ENCODE measurements at regions not wholly inside any gene's neighbourhood (a gene's known extent, or its start where the extent isn't known, plus 50 kb on each side); places are given as distances from the start of the nearest gene placed in this dataset.
"Not testable (repeated sequence)": the region's sequence is repeated elsewhere in the genome, so short reads cannot be mapped to it uniquely, and the experiment has no call there.

DNA sequence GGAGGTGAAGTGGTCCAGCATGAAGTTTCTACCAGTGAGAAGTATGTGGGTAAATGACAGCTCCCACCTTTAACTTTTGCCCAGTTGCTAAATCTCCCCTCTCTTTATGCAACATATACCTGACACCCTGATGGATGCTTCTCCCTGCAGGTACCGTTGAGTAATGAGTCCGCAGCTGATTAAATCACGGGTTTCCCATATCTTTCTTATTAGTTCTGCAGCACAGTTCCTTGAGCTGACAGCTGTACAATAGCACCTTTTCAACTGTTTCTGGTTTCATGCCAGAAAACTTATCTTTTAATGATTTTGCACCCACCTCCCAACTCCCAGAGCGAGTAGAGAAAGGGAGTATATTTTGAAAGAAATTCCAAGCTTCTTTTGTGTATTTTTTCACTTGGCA is 161.0 kb upstream of the TUT7 start:
- no peak for DNase-seq

DNA sequence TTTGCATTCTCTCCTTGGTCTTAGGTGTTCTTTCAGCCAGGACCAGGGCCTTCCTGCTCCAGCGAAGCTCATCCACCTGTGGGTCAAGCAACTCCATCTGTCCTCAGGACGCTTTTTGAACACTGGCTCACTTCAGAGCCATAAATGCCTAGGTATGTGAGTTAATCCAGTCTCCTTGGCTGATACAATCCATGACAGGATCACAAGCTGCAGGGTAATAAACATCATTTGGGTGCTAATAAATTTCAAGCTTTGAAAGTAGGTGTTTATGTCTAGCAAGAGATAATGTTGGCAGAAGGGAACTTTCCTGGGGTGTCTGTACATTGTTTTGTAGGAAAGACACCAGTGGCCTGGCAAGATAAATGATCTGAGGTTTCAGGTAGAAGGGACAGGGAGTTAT is 159.2 kb upstream of the TUT7 start:
- no peak for DNase-seq

DNA sequence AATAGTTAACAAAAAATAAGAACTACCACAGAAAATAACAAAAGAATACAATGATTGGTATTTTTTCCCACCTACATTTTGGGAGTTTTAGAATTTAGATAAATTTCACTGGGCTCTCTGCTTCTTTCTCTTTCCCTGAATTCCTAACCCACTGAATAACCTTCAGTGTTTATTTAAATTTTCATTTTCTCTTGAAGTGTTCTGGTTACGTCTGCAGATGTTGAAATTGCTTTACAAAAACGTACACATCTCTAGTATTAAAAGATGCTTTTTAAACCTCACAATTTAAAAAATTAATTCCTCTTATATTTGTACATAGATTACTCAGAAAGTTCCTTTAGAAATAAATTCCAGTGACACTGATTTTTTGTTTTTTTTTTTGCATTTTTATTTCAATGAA is 158.7 kb upstream of the TUT7 start:
- DNase-seq, result peak; percentile 21

DNA sequence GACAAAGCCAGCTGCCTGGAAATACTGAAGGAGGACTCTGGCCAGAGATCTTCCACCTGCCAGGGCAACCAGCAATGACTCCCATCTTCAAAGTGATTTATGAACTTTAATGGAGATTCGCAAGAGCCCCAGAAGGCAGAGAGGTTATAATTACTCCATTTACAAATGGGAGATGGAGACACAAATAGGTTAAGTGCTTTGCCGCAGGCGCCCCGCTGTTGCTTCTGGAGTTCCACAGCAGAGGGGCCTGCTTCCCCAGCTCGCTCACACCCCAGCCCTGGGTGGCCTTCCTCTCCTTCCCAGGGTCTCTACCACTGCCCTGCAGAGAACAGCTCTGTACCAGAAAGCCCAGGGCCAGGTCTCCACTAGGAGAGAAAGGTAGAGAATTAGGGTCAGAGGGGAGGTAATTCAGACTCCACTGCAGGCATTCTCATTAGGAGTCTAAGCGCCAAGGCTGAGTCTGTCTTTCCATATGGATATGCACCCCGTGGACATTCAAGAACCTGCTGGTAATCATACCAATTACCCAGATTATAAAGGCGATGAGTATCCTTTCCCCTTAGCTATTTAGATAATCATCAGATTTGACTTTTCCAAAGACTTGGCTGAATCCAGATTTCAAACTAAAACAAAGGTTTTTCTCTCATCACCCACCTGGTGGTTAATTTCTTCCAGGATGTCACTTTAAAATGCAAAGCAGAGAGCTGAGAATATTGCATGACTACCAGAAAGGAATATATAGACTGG is 157.6 kb upstream of the TUT7 start:
- no peak for DNase-seq

DNA sequence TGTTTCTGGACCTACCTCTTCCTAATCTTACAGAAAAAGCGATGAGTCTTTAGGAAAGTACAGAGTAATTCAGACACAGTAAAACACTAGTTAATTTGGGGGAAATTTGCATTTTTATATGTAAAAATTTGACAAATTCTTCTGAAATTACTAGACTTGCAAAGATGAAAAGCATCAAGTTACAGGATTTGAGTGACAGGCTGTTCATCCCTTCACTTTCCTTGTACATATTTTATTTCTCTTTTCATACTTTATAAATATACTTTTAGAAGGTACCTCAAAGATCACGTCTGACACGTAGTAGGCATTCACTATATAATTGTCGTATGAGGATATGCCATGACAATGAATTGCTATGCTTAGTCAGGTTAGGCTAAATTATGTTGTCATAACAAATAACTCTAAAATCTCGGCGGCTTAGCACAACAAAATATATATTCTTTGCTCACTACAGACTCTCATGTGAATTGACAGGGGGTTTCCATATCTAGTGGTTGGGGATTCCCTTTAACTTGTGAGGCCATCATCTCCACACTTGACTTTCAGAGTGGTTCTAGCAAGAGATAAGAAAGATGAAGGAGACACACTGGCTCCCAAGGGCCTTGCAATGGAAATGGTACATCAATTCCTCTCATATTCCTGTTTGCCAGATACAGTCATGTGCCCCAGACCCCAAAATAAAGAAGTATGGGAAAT is 154.1 kb upstream of the TUT7 start:
- DNase-seq, result no peak

DNA sequence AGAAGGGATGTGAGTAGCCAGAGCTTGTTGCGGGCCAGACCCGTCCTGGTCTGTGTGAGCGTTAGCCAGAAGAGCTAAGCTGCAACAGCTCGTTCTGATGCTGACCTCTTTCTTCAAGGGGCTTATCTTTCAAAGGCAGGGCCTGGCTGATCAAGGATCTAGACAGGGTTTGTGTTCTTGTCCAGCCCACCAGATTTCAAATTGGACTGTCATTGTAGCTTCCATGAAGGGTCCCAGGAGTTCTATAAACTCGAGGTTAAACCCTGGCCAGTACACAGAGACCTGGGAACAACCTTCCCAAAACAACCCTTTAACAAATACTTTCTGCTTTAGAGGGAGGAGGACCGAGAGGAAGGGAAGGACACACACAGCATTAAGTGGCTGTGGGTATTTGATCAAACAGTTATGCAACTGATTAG is 153.0 kb upstream of the TUT7 start:
- DNase-seq, result no peak

DNA sequence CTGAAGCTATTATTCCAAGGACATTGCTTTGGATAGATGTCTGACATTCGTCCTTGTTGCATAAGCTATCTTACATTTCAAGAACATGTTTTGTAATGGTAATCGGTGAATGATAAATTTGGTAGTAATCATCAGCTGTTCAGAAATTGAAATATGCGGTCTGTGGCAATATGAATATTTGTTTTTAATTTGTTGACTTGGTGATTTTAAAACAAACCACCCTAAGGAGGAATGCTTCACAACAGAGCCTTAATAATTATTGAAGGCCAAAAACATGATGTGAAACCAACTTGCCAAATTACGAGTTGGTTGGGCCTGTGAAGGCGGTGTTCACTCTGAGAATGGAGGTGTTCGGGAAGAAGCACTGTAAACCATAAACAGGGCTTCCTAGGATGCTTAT is 149.7 kb upstream of the TUT7 start:
- no peak for DNase-seq

DNA sequence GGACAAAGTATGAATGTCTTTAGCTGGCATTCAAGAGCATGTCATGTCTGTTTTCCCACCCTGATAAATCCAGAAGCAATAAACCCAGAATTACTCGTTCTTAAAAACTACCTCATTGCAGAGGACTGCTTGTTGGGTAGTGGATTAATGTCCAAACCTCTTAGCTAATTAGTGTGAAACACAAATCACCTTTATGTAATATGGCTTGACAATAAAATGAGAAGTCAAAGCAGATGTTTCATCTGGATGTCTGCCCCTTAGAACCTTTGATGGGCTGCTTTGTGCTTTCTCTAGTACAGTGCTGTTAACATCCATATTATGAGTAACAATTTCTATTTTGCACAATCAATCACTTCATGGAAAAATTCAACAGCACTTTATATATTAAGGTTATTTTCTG is 149.1 kb upstream of the TUT7 start:
- no peak for DNase-seq

DNA sequence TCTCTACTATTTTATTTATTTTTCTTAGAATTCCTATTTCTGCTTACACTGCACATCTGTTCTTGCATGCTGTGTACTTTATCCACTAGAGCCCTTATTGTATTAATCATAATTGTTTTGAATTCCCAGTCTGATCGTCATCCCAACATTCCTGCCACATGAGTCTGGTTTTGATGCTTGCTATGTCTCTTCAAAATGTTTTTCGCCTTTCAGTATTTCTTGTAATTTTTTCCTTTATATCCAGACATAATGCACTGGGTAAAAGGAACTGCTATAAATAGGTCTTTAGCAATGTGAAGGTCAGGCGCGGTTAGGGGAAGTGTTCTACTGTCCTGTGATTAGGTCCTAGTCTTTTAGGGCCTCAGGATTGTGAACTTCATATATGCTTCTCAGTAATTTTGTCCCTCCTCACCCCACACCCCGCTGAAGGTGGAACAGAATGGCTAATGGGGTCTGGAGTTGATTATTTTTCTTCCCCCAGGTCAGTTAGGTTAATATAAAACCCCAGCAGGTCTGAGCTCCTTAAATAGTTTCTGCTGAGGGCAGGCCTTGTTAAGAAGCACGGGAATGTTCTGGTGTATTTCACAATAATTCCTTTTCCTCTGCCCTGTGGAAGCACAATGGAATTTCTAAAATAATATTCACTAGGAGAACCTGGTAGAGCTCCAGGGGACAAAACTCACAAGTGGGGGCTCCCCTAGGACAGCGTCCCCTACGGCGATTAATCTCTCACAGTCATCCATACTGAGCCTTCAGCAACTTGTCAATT is 146.6 kb upstream of the TUT7 start:
- DNase-seq, result peak; percentile 98

DNA sequence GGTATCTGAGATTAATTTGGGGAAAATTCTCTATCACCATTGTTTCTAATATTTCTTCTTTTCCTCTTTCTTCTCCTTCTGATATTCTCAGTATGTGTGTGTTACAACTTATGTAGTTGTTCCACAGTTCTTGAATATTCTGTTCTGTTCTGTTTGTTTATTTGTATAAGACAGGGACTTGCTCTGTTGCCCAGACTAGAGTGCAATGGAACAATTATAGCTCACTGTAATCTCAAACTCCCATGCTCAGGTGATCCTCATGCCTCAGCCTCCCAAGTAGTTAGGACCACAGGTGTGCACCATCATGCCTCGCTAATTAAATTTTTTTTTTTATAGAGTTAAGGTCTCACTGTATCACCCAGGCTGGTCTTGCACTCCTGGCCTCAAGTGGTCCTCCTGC is 145.8 kb upstream of the TUT7 start:
- DNase-seq, result no peak

DNA sequence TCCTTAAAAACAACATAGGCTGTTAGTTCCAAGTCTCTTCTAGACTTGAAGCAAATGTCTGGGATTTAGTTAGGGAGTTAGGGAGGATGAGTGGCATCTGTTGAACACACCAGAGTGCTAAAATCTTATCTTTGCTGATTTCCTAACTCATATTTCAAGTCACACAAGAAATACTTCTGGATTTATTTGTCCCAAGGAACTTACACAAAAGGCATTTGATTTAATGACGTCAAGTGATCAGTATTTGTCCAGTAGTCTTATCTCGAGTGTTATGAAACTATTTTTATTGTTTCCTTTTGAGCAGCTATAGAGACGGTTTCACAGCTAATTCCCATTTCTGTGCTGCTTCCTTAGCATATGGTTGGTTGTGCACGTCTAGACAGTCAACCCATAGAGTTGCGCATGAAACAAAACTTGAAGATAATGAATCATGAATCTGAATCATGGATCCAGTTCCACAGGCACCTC is 140.5 kb upstream of the TUT7 start:
- DNase-seq, result peak; percentile 50

DNA sequence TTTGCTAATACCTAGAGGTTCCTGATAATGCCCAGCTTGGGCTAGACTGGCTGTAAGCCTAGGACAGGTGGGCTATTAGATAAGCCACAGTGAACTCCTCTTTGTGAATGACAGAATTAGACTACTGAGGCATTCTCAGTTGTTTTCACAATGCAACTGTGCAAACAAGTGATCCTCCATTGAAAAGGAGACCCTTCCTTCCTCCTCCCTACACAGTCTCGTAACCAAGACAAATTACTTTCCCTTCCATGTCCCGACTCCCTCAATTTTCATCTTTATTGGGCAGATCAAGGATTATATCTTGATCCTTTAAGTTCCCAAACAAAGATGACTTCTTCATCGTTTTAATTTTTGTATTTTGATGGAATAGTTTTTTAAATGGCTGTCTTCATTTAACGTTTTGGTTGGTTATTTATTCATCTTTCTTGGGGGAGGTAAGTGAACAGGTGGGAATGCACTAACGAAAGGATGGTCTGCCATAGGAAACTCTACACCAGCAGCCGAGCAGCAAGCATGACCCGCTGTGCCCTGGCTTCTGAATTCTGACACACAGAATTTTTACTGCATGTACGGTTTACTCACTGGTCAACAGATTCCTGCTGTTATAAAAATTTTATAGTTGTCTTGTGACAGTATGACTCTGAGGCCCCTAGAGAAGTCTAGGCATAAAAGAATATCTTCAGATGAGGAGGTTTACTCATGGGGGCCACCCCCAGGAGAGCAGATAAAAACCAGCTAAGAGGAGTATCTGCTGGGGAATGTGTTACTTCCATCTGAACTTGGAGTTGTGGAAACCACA is 137.5 kb upstream of the TUT7 start:
- no peak for DNase-seq

DNA sequence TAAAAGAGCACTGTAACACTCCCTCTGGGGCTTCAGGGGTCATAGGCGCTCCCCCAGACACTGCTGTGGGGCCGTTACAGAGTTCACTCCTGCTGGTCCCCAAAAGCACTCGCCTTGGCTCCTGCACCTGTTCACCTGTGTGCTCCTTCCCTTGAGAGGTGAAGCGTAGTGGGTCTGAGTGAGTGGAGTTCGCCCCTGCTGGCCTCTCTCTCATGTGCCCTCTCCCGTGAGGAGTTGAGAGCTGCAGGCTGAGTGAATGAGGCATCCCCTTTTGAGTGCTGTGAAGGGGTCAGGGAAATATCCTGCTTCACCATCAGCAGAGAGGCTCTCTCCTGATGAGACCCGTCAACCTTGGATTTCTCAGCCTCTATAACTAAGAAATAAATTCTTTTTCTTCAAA is 134.6 kb upstream of the TUT7 start:
- DNase-seq, result no peak

DNA sequence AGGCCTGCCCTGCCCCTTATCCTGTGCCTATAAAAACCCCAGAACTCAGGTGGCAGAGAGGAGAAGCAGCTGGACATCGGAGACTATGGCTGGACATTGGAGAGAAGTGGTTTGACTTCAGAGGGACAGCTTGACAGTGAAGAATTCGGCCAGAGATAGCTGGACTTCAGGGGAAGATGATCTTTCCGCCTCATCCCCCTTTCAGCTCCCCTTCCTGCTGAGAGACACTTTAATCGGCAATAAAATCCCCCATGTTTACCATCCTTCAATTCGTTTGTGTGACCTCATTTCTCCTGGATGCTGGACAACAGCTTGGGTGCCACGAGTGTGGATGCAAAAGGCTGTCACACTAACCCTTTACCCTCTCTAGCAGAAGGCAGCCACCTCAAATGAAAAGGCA is 134.1 kb upstream of the TUT7 start:
- no peak for DNase-seq

DNA sequence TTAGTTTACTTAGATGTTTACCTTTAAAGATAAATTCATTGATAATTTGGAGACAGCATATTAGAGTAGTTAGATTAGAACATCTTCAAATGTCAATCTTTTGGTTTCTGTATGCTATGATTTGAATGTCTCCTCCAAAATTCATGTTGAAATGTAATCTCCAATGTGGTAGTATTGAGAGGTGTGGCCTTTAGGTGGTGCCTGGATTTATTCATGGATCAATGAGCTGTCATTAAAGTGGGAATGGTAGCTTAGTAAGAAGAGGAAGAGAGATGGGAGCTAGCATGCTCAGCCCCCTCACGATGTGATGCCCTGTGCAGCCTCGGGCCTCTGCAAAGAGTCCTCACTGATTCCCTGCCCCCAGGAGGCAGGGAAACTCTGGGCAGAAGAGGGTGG is 133.6 kb upstream of the TUT7 start:
- DNase-seq, result no peak

DNA sequence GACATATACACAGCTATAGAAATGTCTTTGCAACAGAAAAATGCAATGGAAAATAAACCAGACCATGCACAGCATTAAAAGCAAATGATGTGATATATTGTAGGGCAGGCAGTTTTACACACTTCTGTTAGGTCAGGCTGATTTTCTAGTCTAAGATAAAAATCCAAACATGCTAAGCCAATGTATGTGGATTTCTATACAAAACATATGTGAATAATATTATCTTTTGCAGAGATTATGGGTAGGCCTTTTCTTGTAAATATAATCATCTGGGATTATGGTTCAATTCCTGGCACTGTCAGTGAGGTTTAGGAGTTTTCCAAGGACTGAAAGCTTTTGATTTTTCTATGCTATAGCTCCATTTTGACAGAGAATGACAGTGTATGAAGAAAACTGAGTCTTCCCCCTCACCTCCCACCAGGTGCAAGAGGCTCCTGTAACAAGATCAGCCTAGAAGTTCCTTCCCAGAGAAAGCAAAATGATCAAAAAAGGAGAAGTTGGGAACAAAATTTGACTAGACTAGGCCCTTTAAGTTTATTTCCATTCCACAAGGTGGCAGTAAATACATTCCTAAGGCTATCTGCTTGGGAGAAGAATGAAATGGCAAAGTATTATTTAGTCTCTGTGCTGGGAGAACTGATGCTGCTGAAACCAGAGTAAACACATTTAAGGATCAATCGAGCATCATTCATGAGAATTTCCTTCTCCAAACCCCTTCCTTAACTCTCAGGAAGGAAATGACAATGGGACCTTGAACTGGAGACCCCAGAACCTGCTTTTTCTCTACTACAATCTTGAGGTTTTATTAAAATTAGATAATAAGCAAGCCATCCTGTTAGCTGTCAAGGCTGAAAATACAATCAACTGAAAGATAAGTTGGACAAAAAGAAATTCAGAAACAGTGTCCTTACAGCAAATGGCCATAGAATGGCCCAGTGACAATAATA is 133.0 kb upstream of the TUT7 start:
- peak; percentile 67 for DNase-seq

DNA sequence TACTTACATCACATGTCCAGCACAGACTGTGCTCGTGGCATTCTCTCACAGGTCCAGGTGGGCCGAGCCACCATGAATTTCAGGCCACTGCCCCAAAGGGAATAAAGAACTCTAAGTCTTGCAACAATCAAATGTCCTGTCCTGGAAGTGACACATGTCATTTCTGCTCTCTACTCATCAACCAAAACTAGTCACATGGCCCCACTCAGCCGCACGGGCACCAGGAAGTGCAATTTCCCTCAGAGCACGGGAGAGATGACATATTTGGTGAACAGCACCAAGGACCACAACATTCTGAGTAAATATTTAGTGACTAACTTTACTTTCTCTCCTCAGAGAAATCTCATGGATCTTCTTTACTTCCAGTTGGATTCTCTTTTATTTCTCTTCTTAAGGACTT is 131.1 kb upstream of the TUT7 start:
- DNase-seq, result no peak

DNA sequence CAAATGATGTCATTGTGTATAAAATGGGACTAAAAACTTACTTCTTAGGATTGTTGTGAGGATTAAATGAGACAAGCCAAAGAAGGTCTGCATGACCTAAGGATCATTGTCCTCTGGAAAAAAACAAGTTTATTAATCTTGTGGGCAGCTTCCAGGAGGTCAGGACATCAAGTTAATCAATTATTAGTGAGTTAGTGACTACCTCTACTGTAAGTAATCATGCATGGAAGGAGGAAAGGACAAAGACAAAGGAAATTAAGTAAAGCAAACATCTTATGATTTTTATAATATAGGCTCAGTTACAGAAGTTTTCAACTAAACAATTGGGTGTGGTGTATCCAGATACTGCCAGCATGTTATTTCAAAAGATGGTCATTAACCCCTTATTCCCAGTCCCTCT is 129.3 kb upstream of the TUT7 start:
- DNase-seq, result no peak

DNA sequence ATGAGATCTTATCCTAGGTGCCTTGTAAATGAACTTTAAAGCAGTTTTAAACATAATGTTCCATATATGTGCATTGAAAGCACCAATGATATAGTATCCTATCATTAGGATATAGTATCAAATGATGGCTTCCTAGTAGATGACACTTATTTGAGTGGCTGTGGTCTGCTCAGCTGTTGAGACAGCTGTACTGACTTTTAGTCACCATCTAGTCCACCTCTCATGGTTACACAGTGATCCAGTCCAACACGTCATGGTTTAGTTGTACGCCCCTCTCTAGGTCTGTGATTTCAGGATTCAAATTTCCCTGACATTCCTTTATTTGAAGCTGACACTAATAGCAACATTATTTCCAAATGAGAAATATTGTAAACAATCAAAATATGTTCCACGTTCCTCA is 127.3 kb upstream of the TUT7 start:
- no peak for DNase-seq

DNA sequence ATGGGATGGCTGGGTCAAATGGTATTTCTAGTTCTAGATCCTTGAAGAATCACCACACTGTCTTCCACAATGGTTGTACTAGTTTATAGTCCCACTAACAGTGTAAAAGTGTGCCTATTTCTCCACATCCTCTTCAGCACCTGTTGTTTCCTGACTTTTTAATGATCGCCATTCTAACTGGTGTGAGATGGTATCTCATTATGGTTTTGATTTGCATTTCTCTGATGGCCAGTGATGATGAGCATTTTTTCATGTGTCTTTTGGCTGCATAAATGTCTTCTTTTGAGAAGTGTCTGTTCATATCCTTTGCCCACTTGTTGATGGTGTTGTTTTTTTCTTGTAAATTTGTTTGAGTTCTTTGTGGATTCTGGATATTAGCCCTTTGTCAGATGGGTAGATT is 121.0 kb upstream of the TUT7 start:
- not testable (repeated sequence) for DNase-seq

DNA sequence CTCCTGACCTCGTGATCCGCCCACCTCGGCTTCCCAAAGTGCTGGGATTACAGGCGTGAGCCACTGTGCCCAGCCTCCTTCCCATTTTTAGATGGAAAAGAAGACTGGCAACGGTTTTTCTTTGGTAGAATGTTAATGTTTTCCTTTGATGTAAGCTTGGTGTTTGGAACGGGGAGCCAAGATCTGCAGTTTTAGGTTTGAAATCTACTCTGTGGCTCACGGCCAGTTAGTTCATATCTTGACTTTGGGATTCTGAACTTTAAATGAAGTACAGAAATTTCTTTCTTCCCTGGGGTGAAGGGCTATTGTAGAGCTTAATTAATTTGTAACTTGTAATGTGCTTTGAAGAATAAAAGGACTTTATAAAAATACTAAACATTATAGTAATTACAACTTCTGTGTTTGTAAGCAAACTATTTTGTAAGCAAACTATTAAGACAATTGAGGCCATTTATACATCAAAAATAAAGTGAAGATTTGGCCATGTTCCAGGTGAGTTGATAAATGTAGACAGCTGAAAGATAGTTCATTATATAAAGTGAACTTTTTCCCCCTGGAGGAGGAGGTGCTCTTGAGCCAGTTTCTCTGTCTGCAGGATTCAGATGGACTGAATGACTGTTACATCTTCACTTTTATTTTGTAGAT is 117.1 kb upstream of the TUT7 start:
- no peak for DNase-seq
